HepG2 (cell line): ENCODE measurements at regions not wholly inside any gene's neighbourhood (a gene's known extent, or its start where the extent isn't known, plus 50 kb on each side); places are given as distances from the start of the nearest gene placed in this dataset.

Experiments used
- ATAC-seq: fragments of 200-7000 bp; cut with Tn5 transposase; 3 replicates; pipeline ENCODE4 v1.9.1; 2020; ENCODE audit warnings: mild to moderate bottlenecking, moderate library complexity
- BruUV-seq: library from RNA; stranded (reverse); fragments of 400-500 nt; replicated peaks from 2 replicates; lab custom pipeline; 2021; lab: Mats Ljungman, UMichigan
- CTCF ChIA-PET: fragments of 300-600 bp; formaldehyde crosslinking; extraction: SDS; loops from one replicate; lab custom pipeline; 2021; ENCODE audit warnings: low total read pairs, inconsistent platforms, low intra/inter-chr PET ratio; lab: Yijun Ruan, JAX
- POLR2A ChIA-PET: fragments of 350-600 bp; sonication (Branson Sonifier 250); formaldehyde crosslinking; loops from one replicate; lab custom pipeline; 2020; ENCODE audit warnings: antibody characterized with exemption, inconsistent platforms; lab: Yijun Ruan, JAX
- DNase-seq: peaks from one replicate; pipeline ENCODE4 v3.0.0-alpha.2; 2015; ENCODE audit warnings: low spot score
- FAIRE-seq: peaks from 3 replicates; lab custom pipeline; 2011; peaks lifted over from hg19 to GRCh38; lab: Jason Lieb, UNC
- H2AFZ ChIP-seq: one replicate; pipeline ENCODE4 v1.6.1; 2011; ENCODE audit warnings: low read length, inconsistent platforms
- H3K27ac ChIP-seq: fragments of 300-600 bp; 3 replicates; pipeline ENCODE4 v1.8.0; 2011; ENCODE audit warnings: mixed run types, mild to moderate bottlenecking, mixed read lengths, low read length, inconsistent platforms; ENCODE audit not compliant: insufficient read depth; ENCODE audit errors: extremely low read length
- H3K27me3 ChIP-seq, 2 experiments: fragments of 200-600 bp in 1 of 2; 2 replicates in 1 of 2; 3 replicates in 1 of 2; pipeline versions ENCODE4 v1.6.0 to v1.8.0; 2011; ENCODE audit warnings: low read length in 2 of 2, mild to moderate bottlenecking in 2 of 2, moderate library complexity in 2 of 2, inconsistent platforms in 1 of 2; ENCODE audit not compliant: insufficient read depth in 2 of 2, control insufficient read depth in 1 of 2
- H3K36me3 ChIP-seq, 2 experiments: fragments of 200-600 bp in 1 of 2; replicated peaks in 1 of 2; 2 replicates in 1 of 2; 3 replicates in 1 of 2; pipeline versions ENCODE4 v1.5.1 to v1.8.0; 2011; ENCODE audit warnings: low read length in 2 of 2, inconsistent platforms in 1 of 2; ENCODE audit not compliant: insufficient read depth in 2 of 2, control insufficient read depth in 1 of 2
- H3K4me1 ChIP-seq: 2 replicates; pipeline ENCODE4 v1.5.1; 2012; ENCODE audit warnings: low read length, inconsistent platforms; ENCODE audit not compliant: insufficient read depth
- H3K4me2 ChIP-seq: 2 replicates; pipeline ENCODE4 v1.6.0; 2011; ENCODE audit warnings: low read depth, low read length, inconsistent platforms
- H3K4me3 ChIP-seq, 3 experiments: fragments of 200-600 bp in 1 of 3; sonication (generic), shearing (Covaris generic) in 1 of 3; replicated peaks in 1 of 3; 2 replicates each; pipeline ENCODE4 v1.5.1; 2011 to 2016; ENCODE audit warnings: low read length in 3 of 3, inconsistent platforms in 2 of 3, low read depth in 2 of 3, mild to moderate bottlenecking in 2 of 3, control low read depth in 1 of 3, mixed read lengths in 1 of 3; ENCODE audit not compliant: insufficient read depth in 1 of 3
- H3K79me2 ChIP-seq: one replicate; pipeline ENCODE4 v1.6.1; 2011; ENCODE audit warnings: low read length, inconsistent platforms; ENCODE audit not compliant: insufficient read depth
- H3K9ac ChIP-seq: 2 replicates; pipeline ENCODE4 v1.6.0; 2011; ENCODE audit warnings: mild to moderate bottlenecking, low read depth, low read length, inconsistent platforms; ENCODE audit not compliant: insufficient read depth
- H3K9me3 ChIP-seq: 2 replicates; pipeline ENCODE4 v1.5.1; 2012; ENCODE audit warnings: mild to moderate bottlenecking, low read length
- H4K20me1 ChIP-seq: 2 replicates; pipeline ENCODE4 v1.6.0; 2011; ENCODE audit warnings: inconsistent platforms, mild to moderate bottlenecking, low read length, moderate library complexity; ENCODE audit not compliant: insufficient read depth
- DR1 ChIP-seq: sonication (generic); formaldehyde crosslinking; IDR thresholded peaks from 2 replicates; pipeline ENCODE4 v1.8.0; 2021; ENCODE audit warnings: mild to moderate bottlenecking, missing genetic modification reagents, inconsistent platforms
- HNF4G ChIP-seq, 2 experiments: sonication (generic) in 1 of 2; formaldehyde crosslinking in 1 of 2; IDR thresholded peaks; 2 replicates each; pipeline versions ENCODE4 v1.4.0 to v1.6.1; 2011 to 2020; ENCODE audit warnings: borderline replicate concordance in 2 of 2, low read depth in 2 of 2, mild to moderate bottlenecking in 2 of 2, low read length in 1 of 2, missing genetic modification reagents in 1 of 2, moderate library complexity in 1 of 2
- PCBP2 ChIP-seq: fragments of 200-400 bp; formaldehyde crosslinking; optimal IDR thresholded peaks from 2 replicates; pipeline ENCODE3; 2018; ENCODE audit warnings: low read length, low read depth; ENCODE audit not compliant: poor library complexity, severe bottlenecking
- SAFB2 ChIP-seq: sonication (generic); formaldehyde crosslinking; IDR thresholded peaks from 2 replicates; pipeline ENCODE4 v1.5.1; 2020; ENCODE audit warnings: missing genetic modification reagents, low read depth, mild to moderate bottlenecking, borderline replicate concordance
- ZNF292 ChIP-seq: sonication (generic); formaldehyde crosslinking; IDR thresholded peaks from 2 replicates; pipeline ENCODE4 v1.8.1; 2022; ENCODE audit warnings: mild to moderate bottlenecking, low read depth, missing genetic modification reagents, borderline replicate concordance
- ZNF792 ChIP-seq: IDR thresholded peaks from 2 replicates; pipeline ENCODE4 v1.6.1; 2016
- WGBS: methylation state at CpG from one replicate; pipeline ENCODE4 v1.1.6; 2017; ENCODE audit warnings: low lambda C conversion rate; 5-methylcytosine and 5-hydroxymethylcytosine counted together
- in situ Hi-C: cut with HindIII; loops from 2 replicates; pipeline ENCODE4 v1.10.0; 2017; ENCODE audit warnings: low pct_unique_long_range_greater_than_20kb; ENCODE audit not compliant: extremely low pct_ligation_motif_present
- intact Hi-C: fragments of 100-400 bp; cut with micrococcal nuclease; formaldehyde crosslinking; loops from one replicate; pipeline ENCODE4 v1.10.0; 2022; ENCODE audit not compliant: unreplicated experiment
- TF ChIP-seq, protein P1 (sequence below): sonication (generic); formaldehyde crosslinking; IDR thresholded peaks from 2 replicates; pipeline ENCODE4 v1.5.0; 2020; ENCODE audit warnings: mild to moderate bottlenecking, missing genetic modification reagents, borderline replicate concordance
- TF ChIP-seq, protein P2 (sequence below): sonication (generic); formaldehyde crosslinking; IDR thresholded peaks from 2 replicates; pipeline ENCODE4 v1.8.1; 2023; ENCODE audit warnings: mild to moderate bottlenecking, moderate library complexity, missing genetic modification reagents

GRCh38 chr19:33938821-33939220 is 142.2 kb downstream of the KCTD15 start:
- Histone ChIP-seq H3K9ac (no peak overlapping the region), H3K4me2 (no peak overlapping the region), H4K20me1 (no peaks in the 10 kb centered on the region; the same call in 1 of the 2 replicates), H3K9me3 (peaks cover 9% of the 10 kb centered on the region), H3K27me3 (peaks cover 0 to 24% of the 10 kb centered on the region in 2 experiments; a peak in 2 of 5 replicates), H3K4me1 (no peaks in the 10 kb centered on the region), H3K36me3 (no peaks in the 10 kb centered on the region), H3K27ac (no peak overlapping the region), H3K79me2 (no peaks in the 10 kb centered on the region), H3K4me3 (no peak overlapping the region), H2AFZ (no peak overlapping the region)
- 39% methylated on average over 3 of the region's 15 CpGs for WGBS
- ChIA-PET CTCF (no interaction called here), POLR2A (no interaction called here)
- TF ChIP-seq, protein P1, sequence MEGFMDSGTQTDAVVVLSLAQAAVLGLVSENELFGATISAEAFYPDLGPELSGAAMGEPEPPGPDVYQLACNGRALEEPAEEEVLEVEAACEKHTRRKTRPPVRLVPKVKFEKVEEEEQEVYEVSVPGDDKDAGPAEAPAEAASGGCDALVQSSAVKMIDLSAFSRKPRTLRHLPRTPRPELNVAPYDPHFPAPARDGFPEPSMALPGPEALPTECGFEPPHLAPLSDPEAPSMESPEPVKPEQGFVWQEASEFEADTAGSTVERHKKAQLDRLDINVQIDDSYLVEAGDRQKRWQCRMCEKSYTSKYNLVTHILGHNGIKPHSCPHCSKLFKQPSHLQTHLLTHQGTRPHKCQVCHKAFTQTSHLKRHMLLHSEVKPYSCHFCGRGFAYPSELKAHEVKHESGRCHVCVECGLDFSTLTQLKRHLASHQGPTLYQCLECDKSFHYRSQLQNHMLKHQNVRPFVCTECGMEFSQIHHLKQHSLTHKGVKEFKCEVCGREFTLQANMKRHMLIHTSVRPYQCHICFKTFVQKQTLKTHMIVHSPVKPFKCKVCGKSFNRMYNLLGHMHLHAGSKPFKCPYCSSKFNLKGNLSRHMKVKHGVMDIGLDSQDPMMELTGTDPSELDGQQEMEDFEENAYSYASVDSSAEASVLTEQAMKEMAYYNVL (CRISPR knock-in tag): no peak
- TF ChIP-seq ZNF292 (CRISPR knock-in tag): no peak
- no peak for TF ChIP-seq DR1 (CRISPR knock-in tag)
- no peak for TF ChIP-seq SAFB2 (CRISPR knock-in tag)
- TF ChIP-seq HNF4G (IDR thresholded peaks at IDR 0.05; ENCODE audit: borderline replicate concordance, low read depth, low read length): no peak
- no peak for TF ChIP-seq HNF4G (CRISPR knock-in tag; IDR thresholded peaks at IDR 0.05; ENCODE audit: borderline replicate concordance, low read depth)
- no peak for TF ChIP-seq ZNF792
- TF ChIP-seq PCBP2: no peak
- TF ChIP-seq, protein P2, sequence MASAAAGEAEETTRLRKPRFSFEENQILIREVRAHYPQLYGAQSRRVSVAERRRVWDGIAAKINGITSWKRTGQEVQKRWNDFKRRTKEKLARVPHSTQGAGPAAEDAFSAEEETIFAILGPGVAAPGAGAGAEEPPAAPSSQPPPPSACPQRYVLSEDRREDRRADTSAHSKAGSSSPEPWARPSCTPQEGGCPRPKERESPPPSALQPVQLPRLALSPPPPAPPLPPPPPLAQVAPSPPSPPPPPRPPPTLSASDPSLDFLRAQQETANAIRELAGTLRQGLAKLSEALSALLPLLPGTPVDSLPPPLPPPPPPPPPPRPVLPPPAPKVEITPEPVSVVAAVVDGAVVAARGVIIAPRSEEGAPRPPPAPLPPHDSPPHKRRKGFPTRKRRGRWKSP (CRISPR knock-in tag): no peak
- intact Hi-C loops (no loop called here), in situ Hi-C loops (no loop called here)
- ATAC-seq (no peak), FAIRE-seq (no peak), DNase-seq (no peak)
- no TSS peak for BruUV-seq
